ENCODE measurements at regions not wholly inside any gene's neighbourhood (a gene's known extent, or its start where the extent isn't known, plus 50 kb on each side); places are given as distances from the start of the nearest gene placed in this dataset.
"Not testable (repeated sequence)": the region's sequence is repeated elsewhere in the genome, so short reads cannot be mapped to it uniquely, and the experiment has no call there.

- not testable (repeated sequence) for DNase-seq
Measured at GRCh38 chr12:8282181-8282580, 54.8 kb upstream of the FAM90A1 start.

- DNase-seq = not testable (repeated sequence)
Measured at GRCh38 chr12:8285681-8286080, 58.3 kb upstream of the FAM90A1 start.

- DNase-seq = not testable (repeated sequence)
Measured at GRCh38 chr12:8291764-8292163, 64.3 kb upstream of the FAM90A1 start.

DNA sequence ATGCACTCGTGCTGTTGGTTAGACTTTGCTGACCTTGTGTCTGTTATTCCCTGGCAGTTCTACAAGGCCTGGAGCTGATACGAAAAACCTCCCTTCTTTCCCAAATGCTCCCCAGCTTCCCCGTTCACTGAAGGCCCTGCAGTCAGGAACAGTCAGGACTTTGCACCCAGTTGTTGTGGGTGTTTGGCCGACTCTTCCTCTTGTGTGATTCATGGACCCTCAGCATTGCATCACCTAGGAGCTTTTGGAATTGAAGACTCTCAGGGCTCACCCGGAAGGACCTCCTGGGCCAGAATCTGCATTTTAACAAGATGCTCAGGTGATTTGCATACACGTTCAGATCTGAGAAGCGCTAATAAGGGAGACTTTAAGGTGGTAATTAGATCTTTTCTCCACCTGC is 67.2 kb upstream of the FAM90A1 start:
- DNase-seq = not testable (repeated sequence)

GRCh38 chr12:8308611-8309010 is 81.2 kb upstream of the FAM90A1 start:
- not testable (repeated sequence) for DNase-seq

DNA sequence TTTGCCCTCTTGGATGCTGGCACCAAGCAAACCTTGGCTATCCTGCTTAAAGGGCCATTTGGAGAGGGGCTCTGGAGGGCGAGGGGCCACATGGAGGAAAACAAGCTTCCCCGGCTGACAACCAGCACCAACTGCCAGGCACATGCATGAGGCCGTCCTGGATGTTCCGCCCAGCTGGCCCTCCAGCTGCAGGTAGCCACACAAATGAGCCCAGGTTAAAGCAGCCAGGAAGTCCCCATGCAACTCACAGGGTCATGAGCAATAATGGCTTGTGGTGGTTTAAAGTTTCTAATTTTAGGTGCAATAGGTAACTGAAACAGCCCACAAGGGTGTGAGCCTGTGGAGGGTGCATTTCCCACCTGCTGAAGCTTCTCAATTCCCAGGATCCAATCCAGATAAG is 88.6 kb upstream of the FAM90A1 start:
- not testable (repeated sequence) for DNase-seq

DNA sequence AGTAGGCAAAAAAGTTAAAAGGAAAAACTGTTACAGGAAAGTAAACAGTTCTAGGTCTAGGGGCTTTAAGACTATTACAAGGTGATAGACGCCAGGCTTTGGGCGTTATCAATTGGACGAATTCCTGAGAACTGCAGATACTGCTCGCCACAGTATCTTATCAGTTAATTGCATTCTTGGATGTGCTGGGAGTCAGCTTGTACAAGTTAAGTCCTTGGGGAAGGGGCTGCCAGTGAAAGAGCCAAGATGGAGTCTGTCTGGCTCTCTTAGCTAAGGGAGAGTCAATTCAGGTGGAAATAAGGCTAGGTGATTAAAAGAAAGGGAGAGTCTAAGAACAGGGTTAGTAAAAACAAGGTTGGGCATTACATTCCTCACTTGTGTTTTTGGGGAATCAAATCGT is 90.3 kb upstream of the FAM90A1 start:
- not testable (repeated sequence) for DNase-seq

DNA sequence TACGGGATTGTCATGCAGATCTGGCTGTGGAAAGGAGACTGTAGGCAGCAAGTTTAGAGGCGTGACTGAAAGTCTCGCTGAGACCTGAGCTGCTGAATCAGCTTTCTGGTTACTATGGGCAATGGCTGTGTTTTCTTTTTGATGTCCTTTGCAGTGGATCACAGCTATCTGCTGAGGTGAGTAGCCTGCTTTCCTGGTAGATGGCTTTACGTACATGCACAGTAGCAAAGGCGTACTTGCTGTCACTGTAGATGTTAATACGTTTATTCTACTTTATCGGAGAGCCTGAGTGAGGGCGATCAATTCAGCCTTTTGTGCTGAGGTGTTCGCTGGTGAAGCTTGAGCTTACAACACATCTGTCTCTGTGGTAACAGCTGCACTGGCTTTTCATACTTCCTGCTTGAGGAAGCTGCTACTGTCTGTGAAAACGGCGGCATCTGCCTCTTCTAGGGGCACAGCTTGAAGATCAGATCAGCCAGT is 92.9 kb upstream of the FAM90A1 start:
- peak; percentile 8 for DNase-seq

- DNase-seq = not testable (repeated sequence)
Measured at GRCh38 chr12:8320791-8321370, 93.5 kb upstream of the FAM90A1 start.

- DNase-seq = not testable (repeated sequence)
Measured at GRCh38 chr12:8325145-8325839, 97.9 kb upstream of the FAM90A1 start.

- not testable (repeated sequence) for DNase-seq
Measured at GRCh38 chr12:8328835-8329234, 101.4 kb upstream of the FAM90A1 start.

DNA sequence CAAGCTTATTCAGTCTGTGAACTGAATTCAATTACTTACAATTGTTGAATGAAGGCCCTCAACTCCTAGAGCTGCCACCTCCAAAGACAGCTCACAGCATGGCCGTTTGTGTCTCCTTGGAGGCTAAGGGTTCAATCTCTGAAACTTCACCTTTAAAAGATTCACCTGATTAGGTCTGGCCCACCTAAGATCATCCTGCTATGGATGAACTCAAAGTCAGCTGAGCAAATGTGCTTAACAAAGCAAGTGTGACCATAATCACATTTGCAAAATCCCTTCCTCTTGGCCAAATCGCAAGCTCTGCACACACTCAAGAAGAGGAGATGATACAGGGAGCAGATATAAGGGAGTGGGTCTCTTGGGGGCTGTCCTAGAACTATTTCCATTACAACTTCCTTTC is 105.0 kb upstream of the FAM90A1 start:
- DNase-seq = not testable (repeated sequence)

- DNase-seq = not testable (repeated sequence)
Measured at GRCh38 chr12:8351073-8351472, 104.7 kb upstream of the CLEC6A start.

- DNase-seq = not testable (repeated sequence)
Measured at GRCh38 chr12:8354741-8355140, 101.0 kb upstream of the CLEC6A start.

GRCh38 chr12:8355531-8355930 is 100.2 kb upstream of the CLEC6A start:
- DNase-seq = not testable (repeated sequence)

- DNase-seq = not testable (repeated sequence)
Measured at GRCh38 chr12:8373744-8374143, 82.0 kb upstream of the CLEC6A start.

- DNase-seq = not testable (repeated sequence)
Measured at GRCh38 chr12:8375122-8375521, 80.6 kb upstream of the CLEC6A start.

DNA sequence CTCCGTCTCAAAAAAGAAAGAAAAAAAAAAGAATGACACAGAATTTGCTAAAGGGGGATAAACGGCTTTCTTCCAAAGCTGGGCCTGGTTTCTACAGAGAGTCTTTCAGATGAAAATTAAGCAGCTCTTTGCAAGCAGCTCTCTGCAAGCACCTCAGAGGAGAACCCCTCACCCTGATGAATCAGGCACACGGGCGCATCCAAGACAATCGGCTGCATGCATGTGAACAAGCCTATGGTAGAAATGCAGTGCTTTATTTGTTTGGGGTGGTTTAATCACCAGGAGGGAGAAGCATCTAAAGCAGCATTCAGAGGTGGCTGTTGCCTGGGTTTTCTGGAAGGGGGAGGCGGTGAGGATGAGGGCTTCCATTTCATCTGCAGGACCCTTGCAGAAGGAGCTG is 78.0 kb upstream of the CLEC6A start:
- not testable (repeated sequence) for DNase-seq

DNA sequence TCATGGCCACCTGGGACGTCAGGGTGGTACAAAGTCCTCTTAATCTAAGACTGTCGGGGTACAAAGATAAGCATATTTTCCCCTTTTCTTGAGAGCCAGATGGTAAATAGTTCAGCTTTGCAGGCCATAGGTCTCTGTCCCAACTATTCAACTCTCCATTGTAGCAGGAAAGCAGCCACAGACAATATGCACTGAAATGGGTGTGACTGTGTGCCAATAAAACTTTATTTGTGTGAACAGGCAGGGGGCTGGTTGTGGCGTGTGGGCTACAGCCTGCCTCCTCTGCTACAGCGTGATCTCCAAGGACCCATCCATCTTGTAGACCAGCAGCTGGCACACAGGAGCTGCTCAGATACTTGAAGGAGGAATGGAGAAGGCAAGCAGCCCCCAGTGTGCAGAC is 73.2 kb upstream of the CLEC6A start:
- not testable (repeated sequence) for DNase-seq

DNA sequence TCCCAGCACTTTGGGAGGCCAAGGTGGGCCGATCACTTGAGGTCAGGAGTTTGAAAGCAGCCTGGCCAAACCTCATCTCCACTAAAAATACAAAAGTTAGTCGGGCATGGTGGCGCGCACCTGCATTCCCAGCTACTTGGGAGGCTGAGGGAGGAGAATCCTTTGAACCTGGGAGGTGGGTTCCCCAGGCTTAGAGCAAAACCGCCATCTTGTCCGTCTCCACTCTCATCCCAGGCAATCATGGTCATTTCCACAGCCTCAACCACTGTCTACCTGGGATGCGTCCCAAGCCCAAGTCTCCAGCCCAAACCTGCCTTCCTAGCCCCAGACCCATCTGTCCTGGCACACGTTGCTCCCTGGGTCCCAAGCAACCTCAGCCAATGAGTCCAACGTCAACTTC is 71.1 kb upstream of the CLEC6A start:
- DNase-seq = not testable (repeated sequence)

- DNase-seq = not testable (repeated sequence)
Measured at GRCh38 chr12:8385431-8385830, 70.3 kb upstream of the CLEC6A start.

- DNase-seq = not testable (repeated sequence)
Measured at GRCh38 chr12:8386661-8387060, 69.1 kb upstream of the CLEC6A start.

DNA sequence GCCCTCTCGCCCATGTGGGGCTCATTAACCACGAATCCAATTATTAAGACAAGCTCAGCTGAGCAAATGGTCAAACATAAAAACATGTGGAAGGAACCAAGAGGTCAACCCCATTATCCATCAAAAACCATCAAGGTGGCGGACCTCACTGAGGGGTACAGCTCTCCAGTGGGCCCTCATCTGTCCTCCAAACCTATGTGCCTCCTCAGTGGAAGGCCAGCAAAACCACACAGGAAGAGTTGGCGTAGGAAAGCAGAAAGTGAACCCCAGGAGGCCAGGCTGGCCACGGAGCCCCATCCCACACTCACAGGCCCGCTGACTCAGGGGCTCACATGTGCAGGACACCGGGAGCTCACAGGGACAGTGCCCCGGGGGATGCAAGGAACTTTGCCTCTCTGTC is 66.5 kb upstream of the CLEC6A start:
- not testable (repeated sequence) for DNase-seq

- DNase-seq = peak; percentile 39
Measured at GRCh38 chr12:8390001-8390777, 65.6 kb upstream of the CLEC6A start.
